GM21360 (cell line): ENCODE measurements at regions not wholly inside any gene's neighbourhood (a gene's known extent, or its start where the extent isn't known, plus 50 kb on each side); places are given as distances from the start of the nearest gene placed in this dataset.
"Not testable (repeated sequence)": the region's sequence is repeated elsewhere in the genome, so short reads cannot be mapped to it uniquely, and the experiment has no call there.

Experiments
- ATAC-seq: cut with Tn5 transposase; IDR thresholded peaks from one replicate; pipeline ENCODE4 v1.9.1; 2021; ENCODE audit warnings: mild to moderate bottlenecking, moderate library complexity; ENCODE audit not compliant: unreplicated experiment

GRCh38 chr9:66152406-66152805 lies 415.5 kb downstream of the FOXD4L4 start:
- ATAC-seq: not testable (repeated sequence)

GRCh38 chr9:66153021-66153725 lies 416.2 kb downstream of the FOXD4L4 start:
- ATAC-seq: peak; percentile 93

GRCh38 chr9:66153971-66154691 lies 417.2 kb downstream of the FOXD4L4 start:
- not testable (repeated sequence) for ATAC-seq

GRCh38 chr9:66182316-66182715 lies 445.4 kb downstream of the FOXD4L4 start:
- ATAC-seq: not testable (repeated sequence)

DNA sequence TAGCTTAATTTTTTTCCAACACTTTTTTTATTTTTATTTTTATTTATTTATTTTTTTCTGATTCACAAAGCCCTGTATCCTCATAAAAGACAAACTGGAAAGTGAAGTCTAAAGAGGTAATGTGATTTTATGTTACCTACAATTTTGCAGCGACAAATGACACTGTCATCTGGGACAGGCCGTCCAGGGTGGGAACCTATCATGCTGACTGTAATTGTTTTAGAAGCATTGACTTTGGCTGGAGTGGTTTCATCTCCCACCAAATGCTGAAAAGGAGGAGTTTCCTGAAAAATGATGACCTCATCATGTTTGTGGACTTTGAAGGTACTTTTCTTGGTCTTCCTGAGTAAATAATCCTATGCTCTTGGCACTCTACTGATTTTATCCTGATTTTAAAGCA lies 446.7 kb downstream of the FOXD4L4 start:
- not testable (repeated sequence) for ATAC-seq

DNA sequence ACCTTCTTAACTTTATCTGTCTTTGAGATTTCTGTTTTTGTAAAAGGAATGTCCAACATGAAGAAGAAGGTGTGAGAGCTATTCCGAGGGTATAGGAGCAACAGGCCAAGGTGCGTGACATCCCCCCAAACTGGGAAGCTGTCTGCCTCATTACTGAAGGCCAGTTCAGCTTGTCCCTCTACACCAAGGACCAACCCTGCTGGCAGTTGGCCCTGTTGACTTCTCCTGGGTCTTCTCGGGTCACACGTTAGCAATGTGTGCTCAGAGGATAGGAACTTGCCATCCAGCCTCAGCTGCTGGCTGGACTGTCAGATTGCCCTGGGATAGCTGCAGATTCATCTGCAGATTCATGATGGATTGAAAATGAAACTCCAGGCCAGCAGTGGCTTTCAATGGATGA lies 460.3 kb downstream of the FOXD4L4 start:
- not testable (repeated sequence) for ATAC-seq

- ATAC-seq: not testable (repeated sequence)
These were observed 461.5 kb downstream of the FOXD4L4 start for GRCh38 chr9:66198421-66198820.

DNA sequence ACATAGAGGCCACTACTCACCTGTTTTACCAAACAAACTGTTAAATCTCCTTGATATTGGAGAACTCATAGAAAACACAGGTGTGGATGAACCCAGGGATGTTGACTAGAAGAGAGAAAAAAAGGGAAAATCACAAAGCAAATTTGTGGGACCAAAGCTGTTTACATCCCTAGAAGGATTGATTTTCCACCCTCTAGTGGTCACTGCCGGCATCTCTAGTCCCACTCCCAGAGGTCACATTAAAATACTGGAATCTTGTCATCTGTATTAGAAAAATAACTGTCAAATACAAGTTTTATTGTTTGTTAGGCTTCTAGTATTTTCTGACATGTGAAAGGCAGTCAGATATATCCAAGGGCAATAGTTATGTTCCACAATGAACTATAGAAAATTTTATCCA lies 469.7 kb downstream of the FOXD4L4 start:
- not testable (repeated sequence) for ATAC-seq

GRCh38 chr9:66207914-66208313 lies 471.0 kb downstream of the FOXD4L4 start:
- ATAC-seq: not testable (repeated sequence)

- not testable (repeated sequence) for ATAC-seq
These were observed 507.8 kb downstream of the FOXD4L4 start for GRCh38 chr9:66244763-66245162.

- ATAC-seq: not testable (repeated sequence)
These were observed 508.5 kb downstream of the FOXD4L4 start for GRCh38 chr9:66245481-66245880.

GRCh38 chr9:66257581-66257980 lies 520.6 kb downstream of the FOXD4L4 start:
- not testable (repeated sequence) for ATAC-seq

GRCh38 chr9:66261576-66261975 lies 524.6 kb downstream of the FOXD4L4 start:
- ATAC-seq: not testable (repeated sequence)

DNA sequence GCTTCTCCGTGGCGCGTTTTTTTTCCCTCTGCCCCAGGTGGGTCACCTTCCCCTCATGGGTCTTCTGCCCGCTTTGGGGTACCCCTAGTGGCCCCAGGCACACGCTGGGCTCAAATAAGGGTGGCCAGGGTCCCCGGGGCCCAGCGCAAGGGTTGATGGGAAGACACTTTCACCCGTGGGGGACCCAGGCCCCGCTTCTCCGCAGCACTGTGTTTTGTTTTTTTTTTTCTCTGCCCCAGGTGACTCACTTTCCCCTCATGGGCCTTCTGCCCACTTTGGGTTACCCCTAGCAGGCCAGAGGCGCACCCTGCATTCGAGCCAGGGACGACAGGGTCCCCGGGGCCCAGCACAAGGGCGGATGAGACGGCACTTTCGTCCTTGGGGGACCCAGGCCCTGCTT lies 526.7 kb downstream of the FOXD4L4 start:
- ATAC-seq: not testable (repeated sequence)

DNA sequence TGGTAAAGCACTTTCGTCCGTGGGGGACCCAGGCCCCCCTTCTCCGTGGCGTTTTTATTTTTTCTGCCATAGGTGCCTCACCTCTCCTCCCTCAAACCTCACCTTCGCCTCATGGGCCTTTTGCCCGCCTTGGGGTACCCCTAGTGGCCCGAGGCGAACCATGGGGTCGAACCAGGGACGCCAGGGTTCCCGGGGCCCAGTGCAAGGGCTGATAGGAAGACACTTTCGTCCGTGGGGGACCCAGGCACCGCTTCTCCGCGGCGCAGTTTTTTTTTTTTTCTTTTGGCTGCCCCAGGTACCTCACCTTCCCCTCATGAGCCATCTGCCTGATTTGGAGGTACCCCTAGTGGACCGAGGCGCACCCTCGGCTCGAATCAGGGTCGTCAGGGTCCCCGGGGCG lies 527.8 kb downstream of the FOXD4L4 start:
- ATAC-seq: not testable (repeated sequence)

DNA sequence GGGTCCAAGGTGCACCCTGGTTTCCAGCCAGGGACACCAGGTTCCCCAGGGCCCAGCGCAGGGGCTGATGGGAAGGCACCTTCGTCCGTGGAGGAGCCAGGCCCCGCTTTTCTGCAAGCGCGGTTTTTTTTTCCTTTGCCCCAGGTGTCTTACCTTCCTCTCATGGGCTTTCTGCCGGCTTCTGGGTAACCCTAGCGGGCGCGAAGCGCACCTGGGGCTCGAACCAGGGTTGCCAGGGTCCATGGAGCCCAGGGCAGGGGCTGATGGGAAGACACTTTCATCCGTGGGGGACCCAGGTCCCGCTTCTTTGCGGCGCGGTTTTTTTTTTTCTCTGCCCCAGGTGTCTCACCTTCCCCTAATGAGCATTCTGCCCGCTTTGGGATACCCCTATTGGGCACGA lies 529.3 kb downstream of the FOXD4L4 start:
- ATAC-seq: not testable (repeated sequence)

- not testable (repeated sequence) for ATAC-seq
These were observed 530.0 kb downstream of the FOXD4L4 start for GRCh38 chr9:66266856-66267430.

DNA sequence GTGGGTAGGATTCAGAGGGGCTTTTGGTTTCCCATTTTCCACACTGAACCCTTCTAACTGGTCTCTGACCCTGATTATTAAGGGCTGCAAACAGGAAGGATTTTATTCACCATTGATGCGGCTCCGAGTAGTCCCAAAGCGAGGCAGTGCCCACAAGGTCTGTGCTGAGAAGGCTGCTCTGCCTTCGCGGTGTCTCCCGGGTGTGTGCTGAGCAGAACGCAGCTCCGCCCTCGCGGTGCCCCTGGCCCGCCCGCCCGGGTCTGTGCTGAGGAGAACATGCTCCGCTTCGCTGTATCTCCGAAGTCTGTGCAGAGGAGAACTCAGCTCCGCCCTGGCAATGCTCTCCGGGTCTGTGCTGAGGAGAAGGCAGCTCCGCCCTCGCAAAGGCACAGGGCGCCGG lies 530.7 kb downstream of the FOXD4L4 start:
- not testable (repeated sequence) for ATAC-seq

- not testable (repeated sequence) for ATAC-seq
These were observed 532.1 kb downstream of the FOXD4L4 start for GRCh38 chr9:66269024-66269423.

GRCh38 chr9:66269783-66270182 lies 532.8 kb downstream of the FOXD4L4 start:
- not testable (repeated sequence) for ATAC-seq

GRCh38 chr9:66278809-66279208 lies 541.9 kb downstream of the FOXD4L4 start:
- not testable (repeated sequence) for ATAC-seq
